Tongue (tissue), 1 donor: ENCODE measurements at regions not wholly inside any gene's neighbourhood (a gene's known extent, or its start where the extent isn't known, plus 50 kb on each side); places are given as distances from the start of the nearest gene placed in this dataset.

Experiments
- DNase-seq: peaks from one replicate; pipeline ENCODE4 v3.0.0-alpha.2; 2015

- DNase-seq: no peak
Measured at GRCh38 chr4:23660865-23661264, 229.0 kb downstream of the PPARGC1A start.

DNA sequence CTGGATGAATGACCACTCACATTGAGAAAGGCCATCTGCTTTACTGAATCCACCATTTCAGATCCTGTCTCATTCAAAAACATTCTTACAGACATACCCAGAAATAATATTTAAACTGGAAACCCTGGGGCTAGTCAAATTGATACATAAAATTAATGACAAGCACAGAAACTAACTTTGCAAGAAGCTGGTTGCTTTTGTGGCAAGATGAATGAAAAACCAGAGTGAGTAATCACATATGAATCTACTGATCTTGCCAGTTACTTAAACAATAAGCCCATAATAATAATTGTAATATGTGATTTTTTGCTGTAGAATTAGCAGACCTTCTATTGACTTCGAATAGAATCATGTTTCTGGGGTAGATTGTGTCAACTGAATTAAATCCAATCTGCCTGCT lies 235.1 kb downstream of the PPARGC1A start:
- no peak for DNase-seq

- DNase-seq: no peak
Measured at GRCh38 chr4:23648854-23649596, 240.8 kb downstream of the PPARGC1A start.

DNA sequence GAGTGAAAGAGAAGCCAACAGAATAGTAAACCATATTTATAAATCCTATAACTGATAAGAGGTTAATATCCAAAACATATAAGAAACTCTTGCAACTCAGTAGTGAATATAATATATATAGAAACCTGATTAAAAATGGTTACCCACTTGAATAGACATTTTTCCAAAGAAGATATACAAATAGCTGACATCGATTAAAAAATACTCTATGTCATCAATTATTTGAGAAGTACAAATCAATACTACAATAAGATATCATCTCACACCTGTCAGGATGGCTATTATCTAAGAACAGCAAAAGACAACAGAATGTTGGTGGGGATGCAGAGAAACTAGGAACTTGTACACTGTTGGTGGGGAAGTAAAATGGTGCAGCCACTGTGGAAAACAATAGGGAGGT lies 254.4 kb downstream of the PPARGC1A start:
- DNase-seq: no peak

GRCh38 chr4:23631255-23631950 lies 258.4 kb downstream of the PPARGC1A start:
- no peak for DNase-seq

DNA sequence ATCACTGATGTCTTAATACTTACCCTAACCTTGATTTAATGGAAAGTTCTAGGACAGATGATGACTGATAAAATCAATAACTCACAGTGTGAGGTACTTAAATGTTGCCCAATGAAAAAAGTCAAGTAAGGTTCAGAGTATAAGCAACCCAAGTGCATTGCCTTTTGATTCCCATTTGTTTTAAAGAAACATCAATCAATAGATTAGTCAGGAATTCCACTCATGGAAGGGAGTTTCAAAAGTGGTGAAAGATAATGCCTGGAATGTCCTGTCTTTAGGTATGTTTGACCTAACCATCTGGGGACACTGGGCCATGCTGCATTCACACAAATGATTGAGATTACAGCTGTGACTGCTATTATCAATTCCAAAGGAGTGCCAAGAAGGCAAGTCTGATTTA lies 259.7 kb downstream of the PPARGC1A start:
- DNase-seq: no peak

DNA sequence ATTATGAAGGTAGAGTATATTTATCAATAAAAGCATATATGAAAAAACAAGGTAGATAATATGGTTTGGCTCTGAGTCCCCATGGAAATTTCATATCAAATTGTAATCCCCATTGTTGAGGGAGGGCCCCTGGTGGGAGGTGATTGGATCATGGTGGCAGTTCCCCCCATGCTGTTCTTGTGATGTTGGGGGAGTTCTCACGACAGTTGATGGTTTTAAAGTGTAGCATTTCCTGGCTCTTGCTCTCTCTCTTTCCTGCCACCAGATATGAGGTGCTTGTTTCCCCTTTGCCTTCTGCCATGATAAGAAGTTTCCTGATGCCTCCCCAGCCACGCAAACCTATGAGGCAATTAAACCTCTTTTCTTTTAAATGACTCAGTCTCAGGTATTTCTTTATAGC lies 260.4 kb downstream of the PPARGC1A start:
- DNase-seq: no peak

- DNase-seq: no peak
Measured at GRCh38 chr4:23614284-23614892, 275.5 kb downstream of the PPARGC1A start.

DNA sequence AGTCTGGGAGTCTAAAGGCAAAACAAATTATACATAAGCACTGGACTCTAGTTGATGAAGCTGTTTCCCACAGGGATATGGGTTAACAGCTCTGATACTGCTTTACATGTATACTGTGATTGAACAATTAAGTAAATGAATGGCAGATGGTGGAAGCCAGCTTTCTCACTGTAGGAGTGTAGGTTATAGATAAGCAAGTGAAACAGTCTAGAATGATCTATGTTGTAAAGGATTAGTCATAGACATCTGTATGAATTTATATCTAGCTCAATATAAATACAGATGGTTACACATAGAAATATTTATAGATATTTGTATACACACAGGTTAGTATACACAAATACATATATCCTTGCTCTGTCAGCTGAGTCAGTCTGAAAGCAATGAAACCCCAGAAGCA lies 276.1 kb downstream of the PPARGC1A start:
- DNase-seq: no peak

GRCh38 chr4:23602720-23603119 lies 287.1 kb downstream of the PPARGC1A start:
- no peak for DNase-seq

DNA sequence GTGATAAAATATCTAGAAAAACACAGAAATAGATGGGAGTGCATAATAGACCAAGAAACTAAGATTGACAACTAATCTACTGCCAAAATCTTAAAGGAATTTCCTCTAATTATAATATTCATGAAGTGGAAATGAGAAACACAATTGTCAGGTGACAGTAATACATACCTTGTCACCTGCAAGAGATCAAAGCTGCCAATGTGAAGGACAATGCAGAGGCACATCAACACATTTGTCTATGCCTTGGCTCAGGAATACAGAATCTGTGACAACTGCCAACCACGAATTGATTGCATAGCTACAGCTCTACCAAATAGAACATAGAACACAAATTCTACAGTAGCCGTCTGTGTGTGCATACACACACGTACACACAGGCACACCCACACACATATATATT lies 295.7 kb downstream of the PPARGC1A start:
- DNase-seq: no peak

DNA sequence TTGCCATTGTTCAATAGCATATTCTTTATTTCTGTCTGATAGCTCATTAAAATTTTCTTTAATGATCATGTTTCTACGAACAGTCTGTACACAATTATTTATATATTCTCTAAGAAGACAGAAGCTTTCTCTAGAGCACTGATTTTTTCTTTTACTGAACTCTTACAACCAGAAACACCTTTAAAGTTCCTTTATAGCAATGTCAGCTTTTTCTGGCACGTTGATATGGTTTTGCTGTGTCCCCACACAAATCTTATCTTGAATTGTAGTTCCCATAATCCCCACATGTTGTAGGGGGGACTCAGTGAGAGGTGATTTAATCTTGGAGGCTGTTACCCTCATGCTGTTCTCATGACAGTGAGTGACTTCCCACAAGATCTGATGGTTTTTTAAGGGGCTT lies 299.4 kb downstream of the PPARGC1A start:
- no peak for DNase-seq

- DNase-seq: no peak
Measured at GRCh38 chr4:23584024-23584423, 305.8 kb downstream of the PPARGC1A start.

GRCh38 chr4:23582671-23583070 lies 307.2 kb downstream of the PPARGC1A start:
- DNase-seq: no peak

GRCh38 chr4:23579166-23579565 lies 310.7 kb downstream of the PPARGC1A start:
- peak; percentile 1 for DNase-seq

- no peak for DNase-seq
Measured at GRCh38 chr4:23577398-23577797, 312.4 kb downstream of the PPARGC1A start.

GRCh38 chr4:23572382-23572781 lies 317.5 kb downstream of the PPARGC1A start:
- DNase-seq: no peak

DNA sequence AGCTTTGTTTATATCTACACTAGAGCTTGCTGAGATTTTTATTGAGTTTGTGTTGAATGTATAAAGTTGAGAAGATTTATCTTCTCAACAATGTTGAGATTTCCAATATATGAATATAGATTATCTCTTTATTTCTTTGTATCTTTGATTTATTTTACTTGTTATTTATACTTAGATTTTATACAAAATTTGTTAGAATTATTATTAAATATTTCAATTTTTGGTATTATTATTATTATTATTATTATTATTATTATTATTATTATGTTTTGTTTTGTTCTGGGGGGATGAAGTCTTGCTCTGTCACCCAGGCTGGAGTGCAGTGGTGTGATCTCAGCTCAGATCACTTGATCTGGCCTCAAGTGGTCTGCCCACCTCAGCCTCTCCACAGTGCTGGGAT lies 322.5 kb downstream of the PPARGC1A start:
- DNase-seq: no peak

GRCh38 chr4:23560748-23561147 lies 329.1 kb downstream of the PPARGC1A start:
- DNase-seq: no peak

DNA sequence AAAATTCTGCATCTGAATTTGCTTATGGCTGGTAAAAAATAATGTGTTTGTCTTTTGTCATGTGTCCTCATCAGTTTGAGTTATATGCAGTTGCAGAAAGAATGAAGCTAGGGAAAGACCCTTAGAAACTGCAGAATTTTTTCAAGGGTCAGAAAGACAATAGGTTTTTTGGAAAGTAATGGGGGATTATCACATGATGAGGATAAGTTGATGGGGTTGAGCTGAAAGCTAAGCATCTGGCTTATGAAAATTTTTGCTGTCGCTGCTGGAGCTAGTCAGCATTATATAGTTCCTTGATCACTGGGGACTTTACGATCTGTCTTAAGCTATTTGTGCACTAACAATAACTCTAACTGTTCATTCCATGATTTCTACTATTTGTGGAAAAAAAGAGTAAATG lies 331.7 kb downstream of the PPARGC1A start:
- DNase-seq: no peak

GRCh38 chr4:23547601-23548000 lies 342.2 kb downstream of the PPARGC1A start:
- DNase-seq: no peak

DNA sequence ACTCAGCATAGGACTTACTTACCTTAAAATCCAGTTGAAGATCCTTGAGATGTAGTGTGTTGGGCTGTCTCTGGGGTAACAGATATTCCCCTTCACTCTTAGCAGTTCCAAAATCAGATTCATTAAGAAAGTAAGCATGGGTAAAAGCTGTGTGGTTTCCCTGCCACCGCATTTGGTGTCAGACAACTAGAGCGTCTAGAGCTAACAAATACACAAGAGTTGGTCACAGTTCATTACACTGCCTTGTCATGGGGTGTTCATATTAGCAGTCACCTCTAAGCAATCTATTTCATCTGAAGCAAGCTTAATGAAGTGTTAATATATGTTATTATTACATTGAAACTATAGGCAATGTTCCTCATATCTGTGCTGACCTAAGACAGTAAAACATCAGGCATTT lies 342.8 kb downstream of the PPARGC1A start:
- DNase-seq: no peak

DNA sequence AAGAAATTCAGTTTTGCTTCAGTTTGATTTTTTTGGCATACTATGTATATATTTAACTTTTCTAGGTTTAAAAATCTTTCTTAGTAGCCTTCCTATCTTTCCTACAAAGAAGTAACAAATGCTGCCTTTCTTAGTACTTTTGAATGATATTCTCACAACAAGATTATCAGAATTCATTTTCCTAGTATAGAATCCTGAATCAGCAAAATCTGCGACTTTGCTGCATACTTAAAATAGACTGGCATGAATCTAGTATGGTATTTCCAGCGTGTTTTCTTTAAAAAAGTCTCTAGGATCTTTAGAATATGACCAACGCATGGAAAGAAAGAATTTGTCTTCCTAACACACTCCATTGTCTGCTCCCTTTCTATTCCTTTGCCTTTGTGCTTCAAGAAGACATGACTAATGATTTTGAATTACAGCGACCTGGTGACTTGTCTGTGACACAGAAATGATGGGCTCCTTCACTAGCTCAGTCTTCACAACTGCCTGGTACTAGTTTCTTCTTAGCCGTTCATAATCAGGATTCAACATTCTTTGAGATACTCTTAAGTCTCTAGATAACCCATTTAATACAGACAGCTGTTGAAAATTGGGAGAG lies 349.8 kb downstream of the PPARGC1A start:
- no peak for DNase-seq
